ENCODE measurements at regions not wholly inside any gene's neighbourhood (a gene's known extent, or its start where the extent isn't known, plus 50 kb on each side); places are given as distances from the start of the nearest gene placed in this dataset.
A peak's percentile ranks its signal among the peaks of the same experiment; 100 is the strongest.

- Histone ChIP-seq H3K27me3 (ENCODE audit: control insufficient read depth, insufficient read depth, low read length) (no peaks in the 10 kb centered on the region), H3K9me3 (ENCODE audit: control insufficient read depth, insufficient read depth, low read depth, low read length) (no peaks in the 10 kb centered on the region), H3K36me3 (ENCODE audit: control insufficient read depth, insufficient read depth, low read length) (no peaks in the 10 kb centered on the region), H3K4me3 (ENCODE audit: low read depth in 2 of 2, low read length in 2 of 2) (no peak overlapping the region), H3K4me1 (ENCODE audit: control insufficient read depth, insufficient read depth, low read length) (no peaks in the 10 kb centered on the region), H3K27ac (ENCODE audit: low read length) (no peak overlapping the region)
- TF ChIP-seq CTCF (IDR thresholded peaks at IDR 0.05) (no peak), SIN3A (IDR thresholded peaks at IDR 0.05; ENCODE audit: borderline replicate concordance, insufficient read depth, low read depth, low read length) (no peak), REST (IDR thresholded peaks at IDR 0.05; ENCODE audit: insufficient read depth in 1 of 2, low read depth in 2 of 2, low read length in 1 of 2) (no peak), TCF7L2 (IDR thresholded peaks at IDR 0.05; ENCODE audit: low read depth, low read length) (no peak), POLR2AphosphoS5 (IDR thresholded peaks at IDR 0.05; ENCODE audit: low read depth, low read length) (no peak)
- POLR2A ChIA-PET = no interaction called here
- DNase-seq (ENCODE audit: low read depth, low spot score) (no peak), ATAC-seq (no peak)
- BruUV-seq (replicated peaks) = no TSS peak
- in situ Hi-C loops (cut with HindIII; ENCODE audit: low pct_unique_long_range_greater_than_20kb, low sequenced_read_pairs) = no loop called here
- intact Hi-C loops (cut with micrococcal nuclease; ENCODE audit: unreplicated experiment) = no loop called here
- CTCF ChIA-PET = no interaction called here
Observed at GRCh38 chr11:57903011-57903410, 120.7 kb upstream of the OR9Q1 start.

- Histone ChIP-seq H3K9me3 (ENCODE audit: control insufficient read depth, insufficient read depth, low read depth, low read length) (no peaks in the 10 kb centered on the region), H3K27me3 (ENCODE audit: control insufficient read depth, insufficient read depth, low read length) (no peaks in the 10 kb centered on the region), H3K4me3 (ENCODE audit: low read depth in 2 of 2, low read length in 2 of 2) (no peak overlapping the region), H3K36me3 (ENCODE audit: control insufficient read depth, insufficient read depth, low read length) (no peaks in the 10 kb centered on the region), H3K4me1 (ENCODE audit: control insufficient read depth, insufficient read depth, low read length) (no peaks in the 10 kb centered on the region), H3K27ac (ENCODE audit: low read length) (no peak overlapping the region)
- in situ Hi-C loops (cut with HindIII; ENCODE audit: low pct_unique_long_range_greater_than_20kb, low sequenced_read_pairs) = no loop called here
- BruUV-seq (replicated peaks) = no TSS peak
- TF ChIP-seq TCF7L2 (IDR thresholded peaks at IDR 0.05; ENCODE audit: low read depth, low read length) = no peak
- no peak for TF ChIP-seq REST (IDR thresholded peaks at IDR 0.05; ENCODE audit: insufficient read depth in 1 of 2, low read depth in 2 of 2, low read length in 1 of 2)
- no peak for TF ChIP-seq CTCF (IDR thresholded peaks at IDR 0.05)
- no peak for TF ChIP-seq POLR2AphosphoS5 (IDR thresholded peaks at IDR 0.05; ENCODE audit: low read depth, low read length)
- POLR2A ChIA-PET = no interaction called here
- intact Hi-C loops (cut with micrococcal nuclease; ENCODE audit: unreplicated experiment) = no loop called here
- DNase-seq (ENCODE audit: low read depth, low spot score) (no peak), ATAC-seq (0 out of 2 replicates have a peak, but pooled peaks have one; percentile 45)
- CTCF ChIA-PET = no interaction called here
Observed at GRCh38 chr11:57903441-57904123, 120.1 kb upstream of the OR9Q1 start.

All from Panc1 (cell line).